SK-N-SH (cell line): ENCODE measurements at regions not wholly inside any gene's neighbourhood (a gene's known extent, or its start where the extent isn't known, plus 50 kb on each side); places are given as distances from the start of the nearest gene placed in this dataset.

ENCODE experiments used
- TF ChIP-seq, protein P1 (sequence below): fragments of 200-600 bp; sonication (generic); IDR thresholded peaks from 2 replicates; pipeline ENCODE4 v1.6.1; 2017; ENCODE audit warnings: antibody characterized with exemption, mild to moderate bottlenecking, moderate library complexity
- TF ChIP-seq, protein P2 (sequence below): IDR thresholded peaks from 2 replicates; pipeline ENCODE4 v1.4.0; 2012; ENCODE audit warnings: low read depth, borderline replicate concordance
- TF ChIP-seq, protein P3 (sequence below): IDR thresholded peaks from 2 replicates; pipeline ENCODE4 v1.6.1; 2012; ENCODE audit warnings: mild to moderate bottlenecking, low read depth, low read length, moderate library complexity

DNA sequence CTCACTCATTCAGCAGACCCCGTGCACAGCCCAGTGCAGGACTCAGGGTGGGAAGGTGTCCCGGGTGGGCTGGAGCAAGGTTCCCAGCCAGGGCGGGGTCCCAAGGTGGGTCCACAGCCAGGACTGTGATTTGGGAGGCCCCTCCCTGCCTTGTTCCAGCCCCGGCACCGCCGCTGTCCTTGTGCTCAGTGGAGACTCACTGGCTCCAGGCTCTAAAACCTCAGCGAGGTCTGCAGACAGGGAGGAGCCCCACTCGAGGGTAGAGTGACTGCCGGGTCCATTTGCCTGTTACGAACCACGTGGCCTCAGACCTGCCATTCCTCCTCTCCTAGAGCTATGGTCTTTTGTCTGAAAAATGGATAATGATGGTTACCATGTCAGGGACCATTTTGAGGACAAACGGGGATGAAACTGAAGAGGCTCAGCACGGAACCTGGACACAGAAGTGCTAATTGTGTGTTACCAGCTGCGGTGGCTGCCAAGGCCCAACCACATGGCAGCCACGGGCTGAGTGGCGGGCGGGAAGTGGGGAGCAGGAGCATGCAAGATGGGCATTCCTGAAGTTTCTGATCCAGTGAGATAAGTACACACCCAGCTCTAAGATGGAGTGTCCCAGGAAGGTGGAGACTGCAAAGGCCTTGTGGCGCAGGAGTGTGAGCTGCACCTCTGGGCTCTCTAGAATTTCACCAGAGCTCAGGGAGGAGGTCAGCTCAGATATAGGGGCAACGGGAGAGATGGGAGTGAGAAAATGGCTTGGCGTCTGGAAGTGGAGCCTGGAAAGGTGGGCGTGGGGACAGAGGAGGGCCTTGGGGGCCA lies 317.6 kb downstream of the SEC14L1 start:
- TF ChIP-seq, protein P1, sequence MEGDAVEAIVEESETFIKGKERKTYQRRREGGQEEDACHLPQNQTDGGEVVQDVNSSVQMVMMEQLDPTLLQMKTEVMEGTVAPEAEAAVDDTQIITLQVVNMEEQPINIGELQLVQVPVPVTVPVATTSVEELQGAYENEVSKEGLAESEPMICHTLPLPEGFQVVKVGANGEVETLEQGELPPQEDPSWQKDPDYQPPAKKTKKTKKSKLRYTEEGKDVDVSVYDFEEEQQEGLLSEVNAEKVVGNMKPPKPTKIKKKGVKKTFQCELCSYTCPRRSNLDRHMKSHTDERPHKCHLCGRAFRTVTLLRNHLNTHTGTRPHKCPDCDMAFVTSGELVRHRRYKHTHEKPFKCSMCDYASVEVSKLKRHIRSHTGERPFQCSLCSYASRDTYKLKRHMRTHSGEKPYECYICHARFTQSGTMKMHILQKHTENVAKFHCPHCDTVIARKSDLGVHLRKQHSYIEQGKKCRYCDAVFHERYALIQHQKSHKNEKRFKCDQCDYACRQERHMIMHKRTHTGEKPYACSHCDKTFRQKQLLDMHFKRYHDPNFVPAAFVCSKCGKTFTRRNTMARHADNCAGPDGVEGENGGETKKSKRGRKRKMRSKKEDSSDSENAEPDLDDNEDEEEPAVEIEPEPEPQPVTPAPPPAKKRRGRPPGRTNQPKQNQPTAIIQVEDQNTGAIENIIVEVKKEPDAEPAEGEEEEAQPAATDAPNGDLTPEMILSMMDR: no peak
- TF ChIP-seq, protein P2, sequence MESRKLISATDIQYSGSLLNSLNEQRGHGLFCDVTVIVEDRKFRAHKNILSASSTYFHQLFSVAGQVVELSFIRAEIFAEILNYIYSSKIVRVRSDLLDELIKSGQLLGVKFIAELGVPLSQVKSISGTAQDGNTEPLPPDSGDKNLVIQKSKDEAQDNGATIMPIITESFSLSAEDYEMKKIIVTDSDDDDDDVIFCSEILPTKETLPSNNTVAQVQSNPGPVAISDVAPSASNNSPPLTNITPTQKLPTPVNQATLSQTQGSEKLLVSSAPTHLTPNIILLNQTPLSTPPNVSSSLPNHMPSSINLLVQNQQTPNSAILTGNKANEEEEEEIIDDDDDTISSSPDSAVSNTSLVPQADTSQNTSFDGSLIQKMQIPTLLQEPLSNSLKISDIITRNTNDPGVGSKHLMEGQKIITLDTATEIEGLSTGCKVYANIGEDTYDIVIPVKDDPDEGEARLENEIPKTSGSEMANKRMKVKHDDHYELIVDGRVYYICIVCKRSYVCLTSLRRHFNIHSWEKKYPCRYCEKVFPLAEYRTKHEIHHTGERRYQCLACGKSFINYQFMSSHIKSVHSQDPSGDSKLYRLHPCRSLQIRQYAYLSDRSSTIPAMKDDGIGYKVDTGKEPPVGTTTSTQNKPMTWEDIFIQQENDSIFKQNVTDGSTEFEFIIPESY: no peak
- TF ChIP-seq, protein P3, sequence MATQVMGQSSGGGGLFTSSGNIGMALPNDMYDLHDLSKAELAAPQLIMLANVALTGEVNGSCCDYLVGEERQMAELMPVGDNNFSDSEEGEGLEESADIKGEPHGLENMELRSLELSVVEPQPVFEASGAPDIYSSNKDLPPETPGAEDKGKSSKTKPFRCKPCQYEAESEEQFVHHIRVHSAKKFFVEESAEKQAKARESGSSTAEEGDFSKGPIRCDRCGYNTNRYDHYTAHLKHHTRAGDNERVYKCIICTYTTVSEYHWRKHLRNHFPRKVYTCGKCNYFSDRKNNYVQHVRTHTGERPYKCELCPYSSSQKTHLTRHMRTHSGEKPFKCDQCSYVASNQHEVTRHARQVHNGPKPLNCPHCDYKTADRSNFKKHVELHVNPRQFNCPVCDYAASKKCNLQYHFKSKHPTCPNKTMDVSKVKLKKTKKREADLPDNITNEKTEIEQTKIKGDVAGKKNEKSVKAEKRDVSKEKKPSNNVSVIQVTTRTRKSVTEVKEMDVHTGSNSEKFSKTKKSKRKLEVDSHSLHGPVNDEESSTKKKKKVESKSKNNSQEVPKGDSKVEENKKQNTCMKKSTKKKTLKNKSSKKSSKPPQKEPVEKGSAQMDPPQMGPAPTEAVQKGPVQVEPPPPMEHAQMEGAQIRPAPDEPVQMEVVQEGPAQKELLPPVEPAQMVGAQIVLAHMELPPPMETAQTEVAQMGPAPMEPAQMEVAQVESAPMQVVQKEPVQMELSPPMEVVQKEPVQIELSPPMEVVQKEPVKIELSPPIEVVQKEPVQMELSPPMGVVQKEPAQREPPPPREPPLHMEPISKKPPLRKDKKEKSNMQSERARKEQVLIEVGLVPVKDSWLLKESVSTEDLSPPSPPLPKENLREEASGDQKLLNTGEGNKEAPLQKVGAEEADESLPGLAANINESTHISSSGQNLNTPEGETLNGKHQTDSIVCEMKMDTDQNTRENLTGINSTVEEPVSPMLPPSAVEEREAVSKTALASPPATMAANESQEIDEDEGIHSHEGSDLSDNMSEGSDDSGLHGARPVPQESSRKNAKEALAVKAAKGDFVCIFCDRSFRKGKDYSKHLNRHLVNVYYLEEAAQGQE: no peak
